Stimulated activated CD4-positive, alpha-beta T cell treated with anti-CD3 and anti-CD28 coated beads, TNF-alpha, amount 100 ng/mL, for 48 hours (primary cell): ENCODE measurements at regions not wholly inside any gene's neighbourhood (a gene's known extent, or its start where the extent isn't known, plus 50 kb on each side); places are given as distances from the start of the nearest gene placed in this dataset.

Experiments
- DNase-seq, 3 donors: peaks; one replicate each; pipeline ENCODE4 v3.0.0-alpha.2; 2020; ENCODE audit warnings: low read depth in 3 of 3

GRCh38 chr20:4095639-4096038, 53.0 kb upstream of the SMOX start:
- no peak for DNase-seq

GRCh38 chr20:4091490-4092479, 56.8 kb upstream of the SMOX start:
- peak in 1 of 3 donors; percentile 32 for DNase-seq

GRCh38 chr20:4090756-4091489, 57.7 kb upstream of the SMOX start:
- DNase-seq: no peak

GRCh38 chr20:4089756-4090487, 58.7 kb upstream of the SMOX start:
- no peak for DNase-seq

GRCh38 chr20:4088766-4089165, 59.9 kb upstream of the SMOX start:
- no peak for DNase-seq

- DNase-seq: no peak
Measured at GRCh38 chr20:4087923-4088322, 60.7 kb upstream of the SMOX start.

GRCh38 chr20:4086771-4087687, 61.6 kb upstream of the SMOX start:
- no peak for DNase-seq

- no peak for DNase-seq
Measured at GRCh38 chr20:4084721-4085120, 63.9 kb upstream of the SMOX start.

- no peak for DNase-seq
Measured at GRCh38 chr20:4084096-4084495, 64.5 kb upstream of the SMOX start.

- no peak for DNase-seq
Measured at GRCh38 chr20:4083098-4083865, 65.3 kb upstream of the SMOX start.

- peak in 2 of 3 donors; percentile 9 to 21 for DNase-seq
Measured at GRCh38 chr20:4082406-4083097, 66.1 kb upstream of the SMOX start.

GRCh38 chr20:4081421-4081820, 66.1 kb upstream of the RNF24 start:
- no peak for DNase-seq

GRCh38 chr20:4076671-4077070, 61.3 kb upstream of the RNF24 start:
- DNase-seq: no peak

GRCh38 chr20:4076033-4076432, 60.7 kb upstream of the RNF24 start:
- no peak for DNase-seq

- DNase-seq: no peak
Measured at GRCh38 chr20:4074877-4075455, 59.6 kb upstream of the RNF24 start.

- no peak for DNase-seq
Measured at GRCh38 chr20:4073852-4074741, 58.7 kb upstream of the RNF24 start.

- DNase-seq: no peak
Measured at GRCh38 chr20:4071178-4071693, 55.9 kb upstream of the RNF24 start.
